PC-3 (cell line): ENCODE measurements at regions not wholly inside any gene's neighbourhood (a gene's known extent, or its start where the extent isn't known, plus 50 kb on each side); places are given as distances from the start of the nearest gene placed in this dataset.

Source experiments
- ATAC-seq: fragments of 200-7000 bp; cut with Tn5 transposase; 2 replicates; pipeline ENCODE4 v1.9.1; 2020; ENCODE audit warnings: mild to moderate bottlenecking, moderate library complexity
- BruUV-seq: library from RNA; stranded (reverse); fragments of 400-500 nt; replicated peaks from 2 replicates; lab custom pipeline; 2021; lab: Mats Ljungman, UMichigan
- CTCF ChIA-PET: fragments of 300-600 bp; sonication (Branson Sonifier 250); formaldehyde crosslinking; loops from one replicate; lab custom pipeline; 2022; ENCODE audit warnings: antibody characterized with exemption; lab: Charles Lee
- POLR2A ChIA-PET: fragments of 300-600 bp; sonication (Branson Sonifier 250); formaldehyde crosslinking; loops from one replicate; lab custom pipeline; 2022; ENCODE audit warnings: antibody characterized with exemption; ENCODE audit not compliant: unreplicated experiment; lab: Charles Lee
- DNase-seq: peaks from one replicate; pipeline ENCODE4 v3.0.0-alpha.2; 2015
- H2AFZ ChIP-seq: fragments of 300-600 bp; sonication (generic); 2 replicates; pipeline ENCODE4 v1.6.0; 2016; ENCODE audit warnings: antibody characterized with exemption, low read length
- H3F3A ChIP-seq: fragments of 300-600 bp; sonication (generic); one replicate; pipeline ENCODE4 v1.6.0; 2017; ENCODE audit warnings: antibody characterized with exemption, low read length, control low read depth, mild to moderate bottlenecking; ENCODE audit not compliant: unreplicated experiment
- H3K27ac ChIP-seq: fragments of 300-600 bp; sonication (generic); 2 replicates; pipeline ENCODE4 v1.5.1; 2016; ENCODE audit warnings: mild to moderate bottlenecking, low read length
- H3K27me3 ChIP-seq: fragments of 300-600 bp; sonication (generic); 2 replicates; pipeline ENCODE4 v1.6.1; 2016; ENCODE audit warnings: low read length, mixed read lengths
- H3K36me3 ChIP-seq: fragments of 300-600 bp; sonication (generic); 2 replicates; pipeline ENCODE4 v1.6.1; 2016; ENCODE audit warnings: low read depth, mixed run types, low read length, mixed read lengths
- H3K4me1 ChIP-seq: fragments of 300-600 bp; sonication (generic); 2 replicates; pipeline ENCODE4 v1.5.1; 2016; ENCODE audit warnings: low read length; ENCODE audit not compliant: insufficient read depth
- H3K4me2 ChIP-seq: fragments of 300-600 bp; sonication (generic); 2 replicates; pipeline ENCODE4 v1.6.0; 2016; ENCODE audit warnings: low read length
- H3K4me3 ChIP-seq: fragments of 300-600 bp; sonication (generic); 2 replicates; pipeline ENCODE4 v1.5.1; 2016; ENCODE audit warnings: mild to moderate bottlenecking, low read length, mixed read lengths
- H3K79me2 ChIP-seq: fragments of 300-600 bp; sonication (generic); 2 replicates; pipeline ENCODE4 v1.6.1; 2017; ENCODE audit warnings: low read length, mixed read lengths
- H3K9ac ChIP-seq: fragments of 300-600 bp; sonication (generic); 2 replicates; pipeline ENCODE4 v1.6.0; 2016; ENCODE audit warnings: mild to moderate bottlenecking, low read length
- H3K9me2 ChIP-seq: fragments of 300-600 bp; sonication (generic); replicated peaks from 2 replicates; pipeline ENCODE4 v1.6.1; 2016; ENCODE audit warnings: mixed run types, low read length, mixed read lengths
- H3K9me3 ChIP-seq: fragments of 300-600 bp; sonication (generic); 2 replicates; pipeline ENCODE4 v1.6.1; 2016; ENCODE audit warnings: low read length, mixed read lengths
- H4K20me1 ChIP-seq: fragments of 300-600 bp; sonication (generic); 2 replicates; pipeline ENCODE4 v1.6.1; 2016; ENCODE audit warnings: low read length, mixed read lengths
- CTCF ChIP-seq: fragments of 300-600 bp; sonication (generic); conservative IDR thresholded peaks from 2 replicates; pipeline ENCODE4 v1.5.1; 2017; ENCODE audit warnings: antibody characterized with exemption, low read depth, mild to moderate bottlenecking, low read length
- EZH2 ChIP-seq: fragments of 300-600 bp; sonication (generic); IDR thresholded peaks from one replicate; pipeline ENCODE4 v1.6.1; 2017; ENCODE audit warnings: antibody characterized with exemption, mild to moderate bottlenecking, low read length; ENCODE audit not compliant: unreplicated experiment
- EZH2phosphoT487 ChIP-seq: fragments of 300-600 bp; sonication (generic); IDR thresholded peaks from 2 replicates; pipeline ENCODE4 v1.6.1; 2018; ENCODE audit warnings: mild to moderate bottlenecking, antibody characterized with exemption, low read length, borderline replicate concordance
- intact Hi-C: fragments of 100-400 bp; cut with micrococcal nuclease; formaldehyde crosslinking; loops from 2 replicates; pipeline ENCODE4 v1.9.0; 2023

GRCh38 chr1:82644186-82644915, 843.6 kb downstream of the ADGRL2 start:
- ATAC-seq, result no peak
- no peak overlapping the region for H3K9ac ChIP-seq
- no TSS peak for BruUV-seq
- CTCF ChIA-PET, result no interaction called here
- no peak overlapping the region for H3K4me3 ChIP-seq
- no peaks in the 10 kb centered on the region for H3K36me3 ChIP-seq
- H3K79me2 ChIP-seq, result no peaks in the 10 kb centered on the region
- H3F3A ChIP-seq, result no peaks in the 10 kb centered on the region
- H3K4me2 ChIP-seq, result no peak overlapping the region
- no peaks in the 10 kb centered on the region for H3K9me2 ChIP-seq
- no peak overlapping the region for H3K27ac ChIP-seq
- TF ChIP-seq EZH2phosphoT487, result no peak
- TF ChIP-seq EZH2, result no peak
- TF ChIP-seq CTCF, result no peak
- intact Hi-C loops, result no loop called here
- H3K27me3 ChIP-seq, result no peaks in the 10 kb centered on the region
- H4K20me1 ChIP-seq, result no peaks in the 10 kb centered on the region
- no peak overlapping the region for H2AFZ ChIP-seq
- no peak for DNase-seq
- H3K9me3 ChIP-seq, result no peaks in the 10 kb centered on the region
- H3K4me1 ChIP-seq, result no peaks in the 10 kb centered on the region
- POLR2A ChIA-PET, result no interaction called here

GRCh38 chr1:82640352-82640751, 839.6 kb downstream of the ADGRL2 start:
- no TSS peak for BruUV-seq
- H3K79me2 ChIP-seq, result no peaks in the 10 kb centered on the region
- ATAC-seq (no peak), DNase-seq (no peak)
- H3K9me3 ChIP-seq, result no peaks in the 10 kb centered on the region
- H3F3A ChIP-seq, result no peaks in the 10 kb centered on the region
- intact Hi-C loops, result no loop called here
- no peak overlapping the region for H3K9ac ChIP-seq
- no peak for TF ChIP-seq CTCF
- TF ChIP-seq EZH2, result no peak
- no peak for TF ChIP-seq EZH2phosphoT487
- H4K20me1 ChIP-seq, result no peaks in the 10 kb centered on the region
- H3K27ac ChIP-seq, result no peak overlapping the region
- no peak overlapping the region for H3K4me3 ChIP-seq
- H3K4me1 ChIP-seq, result no peaks in the 10 kb centered on the region
- no peak overlapping the region for H2AFZ ChIP-seq
- ChIA-PET CTCF (no interaction called here), POLR2A (no interaction called here)
- H3K27me3 ChIP-seq, result no peaks in the 10 kb centered on the region
- no peaks in the 10 kb centered on the region for H3K36me3 ChIP-seq
- no peak overlapping the region for H3K4me2 ChIP-seq
- H3K9me2 ChIP-seq, result no peaks in the 10 kb centered on the region

- TF ChIP-seq EZH2, result no peak
- TF ChIP-seq EZH2phosphoT487, result no peak
- TF ChIP-seq CTCF, result no peak
- no peaks in the 10 kb centered on the region for H3K79me2 ChIP-seq
- intact Hi-C loops, result no loop called here
- no peaks in the 10 kb centered on the region for H3K4me1 ChIP-seq
- H3K27me3 ChIP-seq, result no peaks in the 10 kb centered on the region
- H3F3A ChIP-seq, result no peaks in the 10 kb centered on the region
- ChIA-PET CTCF (no interaction called here), POLR2A (no interaction called here)
- DNase-seq, result no peak
- H2AFZ ChIP-seq, result no peak overlapping the region
- H3K4me2 ChIP-seq, result no peak overlapping the region
- H3K9ac ChIP-seq, result no peak overlapping the region
- no peaks in the 10 kb centered on the region for H3K36me3 ChIP-seq
- no peak overlapping the region for H3K4me3 ChIP-seq
- no TSS peak for BruUV-seq
- H3K9me3 ChIP-seq, result no peaks in the 10 kb centered on the region
- H4K20me1 ChIP-seq, result no peaks in the 10 kb centered on the region
- no peak overlapping the region for H3K27ac ChIP-seq
- no peaks in the 10 kb centered on the region for H3K9me2 ChIP-seq
- ATAC-seq, result no peak
Observed at GRCh38 chr1:82634266-82634665, 833.5 kb downstream of the ADGRL2 start.
